Fibroblast of lung (primary cell): ENCODE measurements at regions not wholly inside any gene's neighbourhood (a gene's known extent, or its start where the extent isn't known, plus 50 kb on each side); places are given as distances from the start of the nearest gene placed in this dataset.

ENCODE experiments used
- CTCF ChIP-seq, 2 donors: IDR thresholded peaks in 1 of 2; conservative IDR thresholded peaks in 1 of 2; 1 replicate in 1 of 2; 2 replicates in 1 of 2; pipeline ENCODE4 v1.5.1; 2011 to 2012; ENCODE audit warnings: low read length in 2 of 2, control low read depth in 1 of 2, inconsistent platforms in 1 of 2, low read depth in 1 of 2, mild to moderate bottlenecking in 1 of 2
- EZH2 ChIP-seq: IDR thresholded peaks from 2 replicates; pipeline ENCODE4 v1.5.1; 2012; ENCODE audit warnings: low read length, control low read depth, mild to moderate bottlenecking; ENCODE audit errors: missing control alignments

- TF ChIP-seq EZH2 (no peak), CTCF (conservative IDR thresholded peaks at IDR 0.05 in 1 of 2, IDR thresholded peaks at IDR 0.05 in 1 of 2; ENCODE audit: low read depth in 1 of 2, low read length in 2 of 2) (no peak)
Observed at GRCh38 chr15:25931851-25932250, 68.7 kb upstream of the ATP10A start.
